Neural cell (in vitro differentiated cells): ENCODE measurements at regions not wholly inside any gene's neighbourhood (a gene's known extent, or its start where the extent isn't known, plus 50 kb on each side); places are given as distances from the start of the nearest gene placed in this dataset.

Experiments used
- CTCF ChIP-seq: fragments of 450-650 bp; IDR thresholded peaks from 2 replicates; pipeline ENCODE4 v1.5.1; 2014; ENCODE audit warnings: antibody characterized with exemption, mild to moderate bottlenecking, moderate library complexity; ENCODE audit not compliant: poor library complexity, severe bottlenecking
- EP300 ChIP-seq: fragments of 450-650 bp; conservative IDR thresholded peaks from 2 replicates; pipeline ENCODE4 v1.6.1; 2014; ENCODE audit warnings: antibody characterized with exemption, mild to moderate bottlenecking, moderate library complexity; ENCODE audit not compliant: poor library complexity, severe bottlenecking
- EZH2 ChIP-seq: fragments of 200-600, 300-800 bp; shearing (Covaris generic), sonication (generic); IDR thresholded peaks from 2 replicates; pipeline ENCODE4 v1.6.1; 2014; ENCODE audit warnings: antibody characterized with exemption, low read length, borderline replicate concordance, mild to moderate bottlenecking; ENCODE audit not compliant: insufficient read depth, poor library complexity, severe bottlenecking
- MXI1 ChIP-seq: fragments of 450-650 bp; conservative IDR thresholded peaks from 2 replicates; pipeline ENCODE4 v1.6.1; 2014; ENCODE audit warnings: antibody characterized with exemption, mild to moderate bottlenecking; ENCODE audit not compliant: poor library complexity, severe bottlenecking
- POLR2AphosphoS5 ChIP-seq: IDR thresholded peaks from 2 replicates; pipeline ENCODE4 v1.6.1; 2012
- RAD21 ChIP-seq: fragments of 450-650 bp; conservative IDR thresholded peaks from 2 replicates; pipeline ENCODE4 v1.6.1; 2014; ENCODE audit warnings: antibody characterized with exemption, mild to moderate bottlenecking, moderate library complexity
- TAF1 ChIP-seq: IDR thresholded peaks from 2 replicates; pipeline ENCODE4 v1.6.1; 2012; ENCODE audit warnings: low read depth
- TF ChIP-seq, protein P1 (sequence below): IDR thresholded peaks from 2 replicates; pipeline ENCODE4 v1.6.1; 2012; ENCODE audit warnings: borderline replicate concordance

DNA sequence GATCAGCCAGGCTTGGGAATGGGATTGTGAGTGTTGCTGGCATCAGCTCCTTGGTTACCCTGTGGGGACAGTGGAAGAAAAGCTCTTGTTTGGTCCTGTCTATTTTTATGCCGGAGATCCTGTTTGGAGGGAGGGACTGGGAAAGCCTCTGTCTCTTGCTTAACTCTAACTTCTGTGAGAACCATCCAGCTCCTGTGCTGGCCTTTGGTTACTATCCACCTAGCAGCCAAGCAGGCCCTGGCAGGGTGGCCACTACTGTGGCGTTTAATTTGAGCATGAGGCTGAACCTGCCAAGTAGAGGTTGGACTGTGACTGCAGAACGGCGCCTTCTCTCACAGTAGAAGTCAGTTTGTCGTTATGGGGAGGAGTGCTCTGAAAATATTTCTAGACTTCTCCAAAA, 193.3 kb downstream of the UTRN start:
- TF ChIP-seq CTCF (no peak), POLR2AphosphoS5 (no peak), EZH2 (no peak), TAF1 (no peak), RAD21 (no peak), EP300 (no peak), MXI1 (no peak)
- TF ChIP-seq, protein P1, sequence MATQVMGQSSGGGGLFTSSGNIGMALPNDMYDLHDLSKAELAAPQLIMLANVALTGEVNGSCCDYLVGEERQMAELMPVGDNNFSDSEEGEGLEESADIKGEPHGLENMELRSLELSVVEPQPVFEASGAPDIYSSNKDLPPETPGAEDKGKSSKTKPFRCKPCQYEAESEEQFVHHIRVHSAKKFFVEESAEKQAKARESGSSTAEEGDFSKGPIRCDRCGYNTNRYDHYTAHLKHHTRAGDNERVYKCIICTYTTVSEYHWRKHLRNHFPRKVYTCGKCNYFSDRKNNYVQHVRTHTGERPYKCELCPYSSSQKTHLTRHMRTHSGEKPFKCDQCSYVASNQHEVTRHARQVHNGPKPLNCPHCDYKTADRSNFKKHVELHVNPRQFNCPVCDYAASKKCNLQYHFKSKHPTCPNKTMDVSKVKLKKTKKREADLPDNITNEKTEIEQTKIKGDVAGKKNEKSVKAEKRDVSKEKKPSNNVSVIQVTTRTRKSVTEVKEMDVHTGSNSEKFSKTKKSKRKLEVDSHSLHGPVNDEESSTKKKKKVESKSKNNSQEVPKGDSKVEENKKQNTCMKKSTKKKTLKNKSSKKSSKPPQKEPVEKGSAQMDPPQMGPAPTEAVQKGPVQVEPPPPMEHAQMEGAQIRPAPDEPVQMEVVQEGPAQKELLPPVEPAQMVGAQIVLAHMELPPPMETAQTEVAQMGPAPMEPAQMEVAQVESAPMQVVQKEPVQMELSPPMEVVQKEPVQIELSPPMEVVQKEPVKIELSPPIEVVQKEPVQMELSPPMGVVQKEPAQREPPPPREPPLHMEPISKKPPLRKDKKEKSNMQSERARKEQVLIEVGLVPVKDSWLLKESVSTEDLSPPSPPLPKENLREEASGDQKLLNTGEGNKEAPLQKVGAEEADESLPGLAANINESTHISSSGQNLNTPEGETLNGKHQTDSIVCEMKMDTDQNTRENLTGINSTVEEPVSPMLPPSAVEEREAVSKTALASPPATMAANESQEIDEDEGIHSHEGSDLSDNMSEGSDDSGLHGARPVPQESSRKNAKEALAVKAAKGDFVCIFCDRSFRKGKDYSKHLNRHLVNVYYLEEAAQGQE = no peak
